ENCODE measurements at regions not wholly inside any gene's neighbourhood (a gene's known extent, or its start where the extent isn't known, plus 50 kb on each side); places are given as distances from the start of the nearest gene placed in this dataset.
"Not testable (repeated sequence)": the region's sequence is repeated elsewhere in the genome, so short reads cannot be mapped to it uniquely, and the experiment has no call there.

DNA sequence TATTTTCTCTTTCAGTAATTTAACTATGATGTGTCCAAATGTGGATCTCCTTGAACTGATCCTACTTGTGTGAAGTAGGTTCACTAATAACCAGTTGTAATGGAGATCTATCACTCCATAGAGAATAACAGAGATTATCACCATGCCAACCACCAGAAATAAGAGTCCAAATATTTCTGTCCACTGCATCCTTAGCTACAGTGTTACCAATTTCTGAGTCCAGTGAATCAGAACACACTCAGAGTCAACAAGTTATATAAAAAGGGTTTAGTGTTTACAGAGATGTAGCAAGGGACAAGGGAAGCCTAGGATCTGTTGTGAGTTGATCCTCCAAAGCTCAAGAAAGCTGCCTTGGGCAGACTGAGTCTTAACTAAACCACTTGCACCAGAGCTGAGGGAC is 882.8 kb downstream of the TBC1D32 start:
- intact Hi-C loops (cut with DNase I; ENCODE audit: low total_unique reads): no loop called here
- no peak overlapping the region for H3K4me3 ChIP-seq (ENCODE audit: low read depth, poor library complexity, severe bottlenecking)
- DNase-seq (ENCODE audit: low spot score in 2 of 2): no peak
- TF ChIP-seq, protein P1, sequence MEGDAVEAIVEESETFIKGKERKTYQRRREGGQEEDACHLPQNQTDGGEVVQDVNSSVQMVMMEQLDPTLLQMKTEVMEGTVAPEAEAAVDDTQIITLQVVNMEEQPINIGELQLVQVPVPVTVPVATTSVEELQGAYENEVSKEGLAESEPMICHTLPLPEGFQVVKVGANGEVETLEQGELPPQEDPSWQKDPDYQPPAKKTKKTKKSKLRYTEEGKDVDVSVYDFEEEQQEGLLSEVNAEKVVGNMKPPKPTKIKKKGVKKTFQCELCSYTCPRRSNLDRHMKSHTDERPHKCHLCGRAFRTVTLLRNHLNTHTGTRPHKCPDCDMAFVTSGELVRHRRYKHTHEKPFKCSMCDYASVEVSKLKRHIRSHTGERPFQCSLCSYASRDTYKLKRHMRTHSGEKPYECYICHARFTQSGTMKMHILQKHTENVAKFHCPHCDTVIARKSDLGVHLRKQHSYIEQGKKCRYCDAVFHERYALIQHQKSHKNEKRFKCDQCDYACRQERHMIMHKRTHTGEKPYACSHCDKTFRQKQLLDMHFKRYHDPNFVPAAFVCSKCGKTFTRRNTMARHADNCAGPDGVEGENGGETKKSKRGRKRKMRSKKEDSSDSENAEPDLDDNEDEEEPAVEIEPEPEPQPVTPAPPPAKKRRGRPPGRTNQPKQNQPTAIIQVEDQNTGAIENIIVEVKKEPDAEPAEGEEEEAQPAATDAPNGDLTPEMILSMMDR (IDR thresholded peaks at IDR 0.05): no peak
- no peak for TF ChIP-seq POLR2A (IDR thresholded peaks at IDR 0.05)

DNA sequence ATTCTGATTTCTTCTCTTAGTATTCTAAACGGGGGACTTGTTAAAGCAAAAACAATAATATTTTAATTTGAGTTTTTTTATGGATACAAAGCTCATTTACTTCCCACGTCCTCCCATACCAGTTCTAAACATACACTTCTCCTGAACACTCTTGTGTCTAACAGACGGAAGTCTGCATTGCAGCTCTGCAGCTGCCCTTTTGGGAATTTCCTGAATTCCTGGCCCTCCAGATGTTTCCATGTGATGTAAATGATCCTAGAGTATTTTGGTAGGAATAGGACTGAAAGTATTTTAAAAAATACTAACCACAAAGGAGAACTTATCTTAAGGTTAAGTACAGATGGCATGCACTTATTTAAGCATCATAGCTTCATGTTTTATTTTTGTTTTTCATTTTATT is 886.7 kb downstream of the TBC1D32 start:
- 30% methylated on average over 3 of the region's 3 CpGs for WGBS, 2 donors
- DNase-seq (ENCODE audit: low spot score in 2 of 2): no peak
- H3K4me3 ChIP-seq (ENCODE audit: low read depth, poor library complexity, severe bottlenecking): no peak overlapping the region
- intact Hi-C loops (cut with DNase I; ENCODE audit: low total_unique reads): loop anchor here (2.0 kb wide), 1 partner anchor 21 kb away; no protein-coding TSS in a partner anchor
- TF ChIP-seq POLR2A (IDR thresholded peaks at IDR 0.05): no peak
- TF ChIP-seq, protein P1 (IDR thresholded peaks at IDR 0.05): no peak

DNA sequence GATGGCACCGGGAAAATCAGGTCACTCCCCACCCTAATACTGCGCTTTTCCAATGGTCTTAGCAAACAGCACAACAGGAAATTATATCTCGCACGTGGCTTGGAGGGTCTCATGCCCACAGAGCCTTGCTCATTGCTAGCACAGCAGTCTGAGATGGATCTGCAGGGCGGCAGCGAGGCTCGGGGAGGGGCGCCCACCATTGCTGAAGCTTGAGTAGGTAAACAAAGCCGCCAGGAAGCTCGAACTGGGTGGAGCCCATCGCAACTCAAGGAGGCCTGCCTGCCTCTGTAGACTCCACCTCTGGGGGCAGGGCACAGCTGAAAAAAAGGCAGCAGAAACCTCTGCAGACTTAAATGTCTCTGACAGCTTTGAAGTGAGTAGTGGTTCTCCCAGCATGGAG is 901.4 kb downstream of the TBC1D32 start:
- intact Hi-C loops (cut with DNase I; ENCODE audit: low total_unique reads); H3K4me3 ChIP-seq (ENCODE audit: low read depth, poor library complexity, severe bottlenecking); DNase-seq (ENCODE audit: low spot score in 2 of 2): not testable (repeated sequence)
- WGBS, 2 donors: 91 to 94% methylated on average over 11 of the region's 11 CpGs

DNA sequence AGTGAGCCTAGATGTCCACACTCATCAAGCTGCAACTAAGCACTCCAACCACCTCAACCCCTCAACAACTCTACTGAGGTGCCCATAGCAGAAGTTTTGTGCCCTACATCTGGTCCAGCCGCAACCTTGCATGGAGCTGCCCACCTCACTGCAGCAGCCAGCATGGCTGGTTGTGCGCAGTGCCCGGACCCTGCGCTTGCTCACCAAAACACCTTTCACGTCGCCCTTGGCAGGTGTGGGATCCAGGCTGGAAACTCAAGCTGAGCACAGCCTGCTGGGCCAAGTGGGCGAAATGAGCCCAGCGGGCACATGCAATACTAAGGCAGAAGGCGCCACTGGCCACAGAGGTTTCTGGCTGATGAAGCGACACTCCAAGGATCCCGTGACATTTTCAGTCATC is 902.4 kb downstream of the TBC1D32 start:
- WGBS, 2 donors: 95 to 96% methylated on average over 11 of the region's 11 CpGs
- no peak overlapping the region for H3K4me3 ChIP-seq (ENCODE audit: low read depth, poor library complexity, severe bottlenecking)
- intact Hi-C loops (cut with DNase I; ENCODE audit: low total_unique reads): no loop called here
- DNase-seq (ENCODE audit: low spot score in 2 of 2): no peak
- TF ChIP-seq, protein P1 (IDR thresholded peaks at IDR 0.05): no peak
- no peak for TF ChIP-seq POLR2A (IDR thresholded peaks at IDR 0.05)

DNA sequence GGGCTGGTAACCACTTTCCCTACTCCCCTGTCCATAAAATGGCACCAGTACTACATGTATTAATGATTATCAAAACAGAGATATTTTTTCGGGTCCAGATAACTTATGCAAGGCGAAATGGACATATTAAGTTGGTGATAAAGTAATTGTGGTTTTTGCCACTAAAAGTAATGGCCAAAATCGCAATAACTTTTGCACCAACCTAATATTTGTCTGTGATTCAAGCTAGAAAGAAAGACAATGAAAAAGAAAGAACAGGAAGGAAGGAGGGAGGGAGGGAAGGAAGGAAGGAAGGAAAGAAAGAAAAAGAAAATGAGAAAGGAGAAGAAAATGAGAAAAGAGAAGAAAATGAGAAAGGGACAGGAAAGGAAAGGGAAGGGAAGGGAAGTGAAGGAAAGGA is 922.9 kb downstream of the TBC1D32 start:
- no peak for DNase-seq (ENCODE audit: low spot score in 2 of 2)
- 82 to 84% methylated on average over 3 of the region's 3 CpGs for WGBS, 2 donors
- intact Hi-C loops (cut with DNase I; ENCODE audit: low total_unique reads): no loop called here
- no peak overlapping the region for H3K4me3 ChIP-seq (ENCODE audit: low read depth, poor library complexity, severe bottlenecking)
- no peak for TF ChIP-seq POLR2A (IDR thresholded peaks at IDR 0.05)
- TF ChIP-seq, protein P1 (IDR thresholded peaks at IDR 0.05): no peak

DNA sequence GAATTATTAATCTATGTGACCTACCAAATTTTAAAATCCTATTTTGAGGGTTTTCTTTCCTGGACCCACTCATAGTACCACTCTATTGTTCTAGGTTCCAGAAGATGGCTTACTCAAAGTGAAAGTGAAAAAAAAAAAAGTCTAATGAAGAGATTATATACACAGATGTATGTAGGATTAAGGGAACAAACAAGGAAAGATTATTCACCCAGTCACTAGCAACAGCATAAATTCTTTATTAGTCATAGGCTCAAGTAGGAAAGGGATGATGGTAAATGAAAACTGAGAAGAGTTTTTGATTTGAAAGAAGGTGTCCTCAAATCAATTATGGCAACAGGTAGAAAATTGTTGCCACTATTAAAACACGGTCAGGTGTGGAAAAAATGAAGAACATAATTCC is 923.7 kb downstream of the TBC1D32 start:
- WGBS, 2 donors: 82 to 89% methylated on average over 1 of the region's 1 CpG
- no peak for TF ChIP-seq POLR2A (IDR thresholded peaks at IDR 0.05)
- TF ChIP-seq, protein P1 (IDR thresholded peaks at IDR 0.05): no peak
- no peak overlapping the region for H3K4me3 ChIP-seq (ENCODE audit: low read depth, poor library complexity, severe bottlenecking)
- DNase-seq (ENCODE audit: low spot score in 2 of 2): no peak
- intact Hi-C loops (cut with DNase I; ENCODE audit: low total_unique reads): no loop called here

Measured in lower leg skin (tissue), 4 donors.